GM10248 (cell line): ENCODE measurements at regions not wholly inside any gene's neighbourhood (a gene's known extent, or its start where the extent isn't known, plus 50 kb on each side); places are given as distances from the start of the nearest gene placed in this dataset.

Experiments
- CTCF ChIA-PET: fragments of 300-600 bp; sonication (Branson Sonifier 250); formaldehyde crosslinking; extraction: SDS; loops from one replicate; lab custom pipeline; 2021; ENCODE audit warnings: antibody characterized with exemption; lab: Yijun Ruan, JAX
- POLR2A ChIA-PET: fragments of 350-650 bp; sonication (Branson Sonifier 250); formaldehyde crosslinking; extraction: SDS; loops from one replicate; lab custom pipeline; 2020; ENCODE audit warnings: antibody characterized with exemption; lab: Yijun Ruan, JAX
- DNase-seq: peaks from one replicate; pipeline ENCODE4 v3.0.0; 2012; ENCODE audit errors: extremely low spot score
- CTCF ChIP-seq: IDR thresholded peaks from 2 replicates; pipeline ENCODE4 v1.5.1; 2012; ENCODE audit warnings: mild to moderate bottlenecking, low read depth; ENCODE audit errors: extremely low read depth, missing control alignments, control extremely low read depth

DNA sequence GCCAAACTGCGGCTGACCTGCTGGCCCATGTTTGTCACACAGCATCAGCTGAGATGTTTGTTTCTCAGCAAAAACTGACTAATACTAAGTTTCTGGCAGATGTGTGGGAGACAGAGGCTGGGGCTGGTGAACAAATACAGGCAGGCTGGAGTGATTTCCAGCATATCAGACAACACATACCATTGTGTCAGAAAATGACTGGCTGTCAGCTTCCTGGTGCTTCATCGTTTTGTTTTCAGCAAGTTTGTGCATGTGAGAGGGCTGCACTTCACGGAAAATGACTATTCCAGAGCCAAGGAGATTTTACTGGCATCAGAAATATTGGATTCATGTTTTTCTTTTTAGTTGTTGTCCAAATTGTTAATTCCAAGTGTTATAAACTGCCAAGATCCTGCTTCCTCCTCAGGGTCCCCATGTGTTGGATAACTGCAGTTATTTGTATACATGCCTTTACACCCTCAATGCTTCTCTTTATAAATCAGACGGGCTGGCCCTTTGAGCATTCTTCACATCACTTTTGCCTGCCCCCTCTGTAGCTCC lies 145.7 kb downstream of the GALC start:
- no peak for DNase-seq
- POLR2A ChIA-PET, result no interaction called here
- CTCF ChIA-PET, result interaction anchor here (1.1 to 1.7 kb wide), 3 partner anchors 11 to 34 kb away, joined by 3 to 5 read pairs (median 3); no protein-coding TSS in a partner anchor
- no peak for TF ChIP-seq CTCF

- no peak for DNase-seq
- POLR2A ChIA-PET, result no interaction called here
- CTCF ChIA-PET, result no interaction called here
Measured at GRCh38 chr14:87840906-87841305, 152.1 kb downstream of the GALC start.

DNA sequence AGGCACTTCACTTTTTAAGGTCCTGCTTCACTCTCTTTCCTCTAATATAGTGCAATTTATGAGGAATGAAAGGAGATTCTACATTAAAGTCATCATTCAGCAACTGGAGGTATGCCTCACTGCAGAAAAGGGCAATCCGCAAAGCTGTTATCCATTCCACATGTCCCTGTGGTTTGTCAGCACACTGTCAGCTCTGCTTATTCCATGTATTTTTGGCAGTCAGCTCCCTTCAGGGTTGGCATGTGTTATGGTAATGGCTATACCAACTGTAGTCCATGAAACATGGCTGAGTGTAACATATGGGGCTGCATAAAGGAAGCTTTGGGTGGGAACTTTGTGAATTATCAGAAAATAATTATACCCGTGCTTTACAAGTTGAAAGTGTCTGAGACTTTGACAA lies 154.1 kb downstream of the GALC start:
- no peak for TF ChIP-seq CTCF
- no peak for DNase-seq
- ChIA-PET CTCF (interaction anchor here (1.8 to 2.1 kb wide), 2 partner anchors 10 to 57 kb away, joined by 4 read pairs; no protein-coding TSS in a partner anchor), POLR2A (no interaction called here)

More at GRCh38 chr14:87840906-87841305, 152.1 kb downstream of the GALC start:
- TF ChIP-seq CTCF, result no peak

DNA sequence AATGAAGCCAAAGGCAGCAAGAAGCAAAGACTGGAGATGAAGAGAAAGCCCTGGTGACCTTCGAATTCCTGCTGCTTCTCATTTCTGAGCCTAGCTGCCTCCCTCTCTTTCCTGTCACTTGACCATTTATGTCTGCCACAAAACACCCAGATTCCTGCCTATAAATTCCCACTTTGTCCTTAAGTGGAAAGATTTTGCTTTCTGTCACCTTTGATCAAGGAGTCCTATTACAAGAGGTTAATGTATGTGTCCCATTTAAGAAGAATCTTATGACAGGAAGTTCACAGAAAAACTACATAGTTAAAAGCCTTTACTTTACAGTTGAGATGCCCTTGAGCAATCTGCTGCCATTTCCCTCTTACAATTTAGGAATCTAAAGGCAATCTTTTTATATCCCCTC lies 155.7 kb downstream of the GALC start:
- TF ChIP-seq CTCF, result no peak
- POLR2A ChIA-PET, result no interaction called here
- CTCF ChIA-PET, result interaction anchor here (1.0 kb wide), 1 partner anchor 11 kb away, joined by 3 read pairs; no protein-coding TSS in a partner anchor
- DNase-seq, result no peak

GRCh38 chr14:87834594-87834993 lies 158.4 kb downstream of the GALC start:
- ChIA-PET POLR2A (no interaction called here), CTCF (no interaction called here)
- TF ChIP-seq CTCF, result no peak
- no peak for DNase-seq

DNA sequence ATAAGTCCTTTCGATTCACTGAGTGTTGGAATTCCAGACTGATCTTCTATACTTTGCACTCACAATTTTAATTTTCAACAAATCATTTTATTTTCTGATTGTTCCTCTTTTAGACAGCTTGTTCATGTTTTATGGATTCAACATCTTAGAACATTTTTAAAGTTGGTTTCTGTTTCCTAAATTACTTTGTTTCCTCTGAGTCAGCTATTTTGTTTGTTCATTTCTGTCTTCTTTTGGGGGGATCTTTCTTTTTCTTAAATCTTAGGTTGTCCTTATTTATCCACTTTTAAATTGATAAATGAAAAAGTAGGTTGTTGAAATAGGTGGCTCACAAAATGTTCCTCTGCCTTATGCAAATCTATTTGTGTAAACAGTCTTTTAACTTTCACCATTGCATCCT lies 160.0 kb downstream of the GALC start:
- TF ChIP-seq CTCF, result no peak
- POLR2A ChIA-PET, result no interaction called here
- CTCF ChIA-PET, result interaction anchor here (1.1 kb wide), 1 partner anchor 10 kb away, joined by 3 read pairs; no protein-coding TSS in a partner anchor
- DNase-seq, result no peak
